ENCODE measurements at regions not wholly inside any gene's neighbourhood (a gene's known extent, or its start where the extent isn't known, plus 50 kb on each side); places are given as distances from the start of the nearest gene placed in this dataset.

GRCh38 chr21:27130154-27130553 is 163.3 kb upstream of the ADAMTS5 start:
- Mint-ChIP-seq H3K27me3 (ENCODE audit: low read depth, unreplicated experiment) (no peaks in the 10 kb centered on the region), H3K36me3 (ENCODE audit: low read depth, unreplicated experiment) (no peaks in the 10 kb centered on the region)
- no peak for FAIRE-seq

GRCh38 chr21:27129694-27130093 is 162.8 kb upstream of the ADAMTS5 start:
- Histone ChIP-seq H3K27ac (ENCODE audit: low read depth, low read length) (no peak overlapping the region), H4K20me1 (ENCODE audit: insufficient read depth, low read length) (no peaks in the 10 kb centered on the region), H3K9me3 (ENCODE audit: insufficient read depth, low read depth, low read length) (no peaks in the 10 kb centered on the region), H3K4me3 (ENCODE audit: insufficient read depth, low read depth, low read length) (no peak overlapping the region), H3K9ac (ENCODE audit: low read length) (no peak overlapping the region), H3K27me3 (ENCODE audit: insufficient read depth, low read length) (no peaks in the 10 kb centered on the region), H2AFZ (ENCODE audit: low read depth, low read length) (no peak overlapping the region), H3K4me2 (ENCODE audit: low read length) (no peak overlapping the region), H3K79me2 (ENCODE audit: insufficient read depth, low read length) (no peaks in the 10 kb centered on the region), H3K4me1 (ENCODE audit: insufficient read depth, low read length) (no peaks in the 10 kb centered on the region), H3K36me3 (ENCODE audit: insufficient read depth, low read length) (no peaks in the 10 kb centered on the region)
- no peak overlapping the region for H3K4me3 Mint-ChIP-seq (ENCODE audit: unreplicated experiment)
- no peaks in the 10 kb centered on the region for H3K36me3 Mint-ChIP-seq (ENCODE audit: low read depth, unreplicated experiment)
- H3K9me3 Mint-ChIP-seq (ENCODE audit: unreplicated experiment): no peaks in the 10 kb centered on the region
- no peak for FAIRE-seq
- DNase-seq (ENCODE audit: low read depth): no peak
- no peak overlapping the region for H3K27ac Mint-ChIP-seq (ENCODE audit: unreplicated experiment)
- no peaks in the 10 kb centered on the region for H3K27me3 Mint-ChIP-seq (ENCODE audit: low read depth, unreplicated experiment)
- H3K4me1 Mint-ChIP-seq (ENCODE audit: low read depth, unreplicated experiment): peaks cover 13% of the 10 kb centered on the region
- TF ChIP-seq CTCF (IDR thresholded peaks at IDR 0.05; ENCODE audit: insufficient read depth, low read depth, low read length) (no peak), EZH2 (IDR thresholded peaks at IDR 0.05; ENCODE audit: insufficient read depth, low read length) (no peak)

More at GRCh38 chr21:27130154-27130553, 163.3 kb upstream of the ADAMTS5 start:
- H3K4me1 Mint-ChIP-seq (ENCODE audit: low read depth, unreplicated experiment): peaks cover 13% of the 10 kb centered on the region
- TF ChIP-seq EZH2 (IDR thresholded peaks at IDR 0.05; ENCODE audit: insufficient read depth, low read length) (no peak), CTCF (IDR thresholded peaks at IDR 0.05; ENCODE audit: insufficient read depth, low read depth, low read length) (no peak)
- H3K27ac ChIP-seq (ENCODE audit: low read depth, low read length): no peak overlapping the region
- H3K9me3 Mint-ChIP-seq (ENCODE audit: unreplicated experiment): no peaks in the 10 kb centered on the region
- no peaks in the 10 kb centered on the region for H3K27me3 ChIP-seq (ENCODE audit: insufficient read depth, low read length)
- no peak for DNase-seq (ENCODE audit: low read depth)
- H2AFZ ChIP-seq (ENCODE audit: low read depth, low read length): no peak overlapping the region
- no peak overlapping the region for H3K9ac ChIP-seq (ENCODE audit: low read length)
- H3K36me3 ChIP-seq (ENCODE audit: insufficient read depth, low read length): no peaks in the 10 kb centered on the region
- no peaks in the 10 kb centered on the region for H3K79me2 ChIP-seq (ENCODE audit: insufficient read depth, low read length)
- H3K4me3 Mint-ChIP-seq (ENCODE audit: unreplicated experiment): no peak overlapping the region
- H3K4me1 ChIP-seq (ENCODE audit: insufficient read depth, low read length): no peaks in the 10 kb centered on the region
- H3K9me3 ChIP-seq (ENCODE audit: insufficient read depth, low read depth, low read length): no peaks in the 10 kb centered on the region
- H3K4me2 ChIP-seq (ENCODE audit: low read length): no peak overlapping the region
- no peaks in the 10 kb centered on the region for H4K20me1 ChIP-seq (ENCODE audit: insufficient read depth, low read length)
- no peak overlapping the region for H3K27ac Mint-ChIP-seq (ENCODE audit: unreplicated experiment)
- H3K4me3 ChIP-seq (ENCODE audit: insufficient read depth, low read depth, low read length): no peak overlapping the region

GRCh38 chr21:27129215-27129614 is 162.3 kb upstream of the ADAMTS5 start:
- no peaks in the 10 kb centered on the region for H3K9me3 Mint-ChIP-seq (ENCODE audit: unreplicated experiment)
- no peak overlapping the region for H3K27ac Mint-ChIP-seq (ENCODE audit: unreplicated experiment)
- H3K4me3 Mint-ChIP-seq (ENCODE audit: unreplicated experiment): no peak overlapping the region
- no peak overlapping the region for H3K27ac ChIP-seq (ENCODE audit: low read depth, low read length)
- H3K36me3 Mint-ChIP-seq (ENCODE audit: low read depth, unreplicated experiment): no peaks in the 10 kb centered on the region
- H3K79me2 ChIP-seq (ENCODE audit: insufficient read depth, low read length): no peaks in the 10 kb centered on the region
- FAIRE-seq: no peak
- no peaks in the 10 kb centered on the region for H3K9me3 ChIP-seq (ENCODE audit: insufficient read depth, low read depth, low read length)
- no peaks in the 10 kb centered on the region for H3K4me1 ChIP-seq (ENCODE audit: insufficient read depth, low read length)
- DNase-seq (ENCODE audit: low read depth): no peak
- H3K4me2 ChIP-seq (ENCODE audit: low read length): no peak overlapping the region
- no peak for TF ChIP-seq EZH2 (IDR thresholded peaks at IDR 0.05; ENCODE audit: insufficient read depth, low read length)
- H3K9ac ChIP-seq (ENCODE audit: low read length): no peak overlapping the region
- H3K4me3 ChIP-seq (ENCODE audit: insufficient read depth, low read depth, low read length): no peak overlapping the region
- H3K27me3 Mint-ChIP-seq (ENCODE audit: low read depth, unreplicated experiment): no peaks in the 10 kb centered on the region
- no peaks in the 10 kb centered on the region for H3K36me3 ChIP-seq (ENCODE audit: insufficient read depth, low read length)
- H4K20me1 ChIP-seq (ENCODE audit: insufficient read depth, low read length): no peaks in the 10 kb centered on the region
- no peaks in the 10 kb centered on the region for H3K27me3 ChIP-seq (ENCODE audit: insufficient read depth, low read length)
- H2AFZ ChIP-seq (ENCODE audit: low read depth, low read length): no peak overlapping the region
- peaks cover 13% of the 10 kb centered on the region for H3K4me1 Mint-ChIP-seq (ENCODE audit: low read depth, unreplicated experiment)
